ENCODE measurements at regions not wholly inside any gene's neighbourhood (a gene's known extent, or its start where the extent isn't known, plus 50 kb on each side); places are given as distances from the start of the nearest gene placed in this dataset.

DNA sequence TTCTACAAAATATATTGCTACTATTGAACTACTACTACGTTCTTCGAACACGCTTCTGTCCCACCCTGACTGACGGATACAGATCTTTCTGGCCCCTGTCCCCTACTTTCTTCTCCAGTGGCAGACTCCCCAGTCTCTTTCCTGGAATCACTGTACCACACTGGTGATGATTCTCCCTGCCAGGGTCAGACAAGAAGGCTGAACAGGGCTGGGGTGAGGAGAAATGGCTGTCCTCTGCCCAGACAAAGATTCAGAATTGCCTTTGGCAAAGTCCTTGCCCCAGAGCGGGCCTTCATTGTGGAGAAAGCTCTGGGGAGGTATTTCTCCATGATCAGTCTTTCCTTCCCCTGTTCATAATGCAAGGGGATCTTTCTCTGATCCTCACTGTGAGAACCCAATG lies 1417.1 kb downstream of the BRD1 start:
- TF ChIP-seq, protein P1, sequence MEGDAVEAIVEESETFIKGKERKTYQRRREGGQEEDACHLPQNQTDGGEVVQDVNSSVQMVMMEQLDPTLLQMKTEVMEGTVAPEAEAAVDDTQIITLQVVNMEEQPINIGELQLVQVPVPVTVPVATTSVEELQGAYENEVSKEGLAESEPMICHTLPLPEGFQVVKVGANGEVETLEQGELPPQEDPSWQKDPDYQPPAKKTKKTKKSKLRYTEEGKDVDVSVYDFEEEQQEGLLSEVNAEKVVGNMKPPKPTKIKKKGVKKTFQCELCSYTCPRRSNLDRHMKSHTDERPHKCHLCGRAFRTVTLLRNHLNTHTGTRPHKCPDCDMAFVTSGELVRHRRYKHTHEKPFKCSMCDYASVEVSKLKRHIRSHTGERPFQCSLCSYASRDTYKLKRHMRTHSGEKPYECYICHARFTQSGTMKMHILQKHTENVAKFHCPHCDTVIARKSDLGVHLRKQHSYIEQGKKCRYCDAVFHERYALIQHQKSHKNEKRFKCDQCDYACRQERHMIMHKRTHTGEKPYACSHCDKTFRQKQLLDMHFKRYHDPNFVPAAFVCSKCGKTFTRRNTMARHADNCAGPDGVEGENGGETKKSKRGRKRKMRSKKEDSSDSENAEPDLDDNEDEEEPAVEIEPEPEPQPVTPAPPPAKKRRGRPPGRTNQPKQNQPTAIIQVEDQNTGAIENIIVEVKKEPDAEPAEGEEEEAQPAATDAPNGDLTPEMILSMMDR (IDR thresholded peaks at IDR 0.05): no peak
- no peak for TF ChIP-seq ZFX (IDR thresholded peaks at IDR 0.05; ENCODE audit: borderline replicate concordance)
